Medulla oblongata (tissue), 1 donor: ENCODE measurements at regions not wholly inside any gene's neighbourhood (a gene's known extent, or its start where the extent isn't known, plus 50 kb on each side); places are given as distances from the start of the nearest gene placed in this dataset.
"Not testable (repeated sequence)": the region's sequence is repeated elsewhere in the genome, so short reads cannot be mapped to it uniquely, and the experiment has no call there.

ENCODE experiments used
- DNase-seq: peaks from one replicate; pipeline ENCODE4 v3.0.0-alpha.2; 2015; ENCODE audit errors: extremely low spot score

DNA sequence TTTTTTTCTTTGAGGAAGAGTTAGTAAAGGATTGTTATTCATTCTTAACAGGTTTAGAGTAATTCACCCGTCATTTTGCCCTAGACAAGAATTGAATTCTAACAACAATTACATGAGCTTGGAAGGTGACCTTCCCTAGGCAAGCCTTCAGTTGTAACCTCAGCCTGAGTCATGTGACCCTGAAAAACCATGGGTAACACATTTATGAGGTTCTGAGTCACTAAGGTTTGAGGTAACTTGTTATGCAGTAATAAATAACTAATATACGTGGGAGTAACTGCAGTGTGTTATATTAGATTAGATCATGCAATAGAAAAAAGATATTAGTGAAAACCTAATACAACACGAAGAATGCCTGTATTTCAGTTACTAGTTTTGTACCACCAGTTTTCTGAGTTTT is 237.6 kb upstream of the NDN start:
- DNase-seq: no peak

DNA sequence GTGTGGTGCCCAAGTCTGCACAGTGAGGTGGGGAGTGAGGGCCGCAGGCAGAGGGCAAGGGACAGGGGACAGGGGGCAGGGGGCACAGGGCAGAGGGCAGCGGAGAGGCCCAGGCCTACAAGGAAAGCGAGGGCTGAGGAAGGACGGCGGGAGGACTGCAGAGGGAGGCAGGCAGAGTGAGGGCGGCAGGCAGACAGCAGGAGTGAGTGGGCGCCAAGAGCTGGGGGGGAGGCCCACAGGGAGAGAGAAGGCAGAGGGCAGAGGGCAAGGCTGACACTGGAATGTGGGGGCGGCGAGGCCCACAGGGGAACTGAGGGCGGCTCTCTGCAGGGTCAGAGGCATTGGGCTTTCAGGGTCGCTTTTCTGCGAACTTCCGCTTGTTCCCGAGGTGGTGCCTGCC is 267.8 kb upstream of the NDN start:
- no peak for DNase-seq

DNA sequence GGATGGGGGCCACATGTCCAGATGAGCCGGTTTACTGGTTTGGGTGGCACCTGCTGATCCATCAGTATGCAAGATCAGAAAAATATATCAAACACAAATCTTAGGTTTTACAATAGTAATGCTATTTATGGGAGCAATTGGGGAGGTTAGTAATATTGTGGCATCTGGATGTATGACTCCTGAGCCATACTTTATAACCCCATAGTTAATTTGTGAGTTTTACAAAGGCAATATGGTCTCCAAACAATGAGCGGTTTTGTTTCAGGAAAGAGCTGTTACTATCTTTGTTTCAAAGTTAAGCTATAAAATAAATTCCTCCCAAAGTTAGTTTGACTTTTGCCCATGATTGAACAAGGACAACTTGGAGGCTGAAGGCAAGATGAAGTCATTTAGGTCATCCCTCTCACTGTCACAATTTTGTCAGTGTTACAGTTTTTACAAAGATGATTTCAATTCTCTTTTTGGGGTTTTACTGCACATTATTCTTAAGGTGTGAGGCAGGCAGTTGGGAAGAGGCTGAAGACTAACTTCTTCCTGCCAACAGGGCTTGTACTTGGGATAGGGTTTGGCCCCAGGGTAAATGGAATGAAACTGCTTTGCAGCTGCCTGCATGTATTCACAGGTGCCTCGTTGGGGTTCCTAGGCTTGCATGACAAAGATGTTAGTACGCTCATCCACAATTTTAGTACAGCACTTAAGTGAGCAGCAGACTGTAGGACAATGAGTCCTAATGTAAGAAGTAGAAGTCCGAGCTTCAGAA is 296.6 kb upstream of the NDN start:
- DNase-seq: no peak

DNA sequence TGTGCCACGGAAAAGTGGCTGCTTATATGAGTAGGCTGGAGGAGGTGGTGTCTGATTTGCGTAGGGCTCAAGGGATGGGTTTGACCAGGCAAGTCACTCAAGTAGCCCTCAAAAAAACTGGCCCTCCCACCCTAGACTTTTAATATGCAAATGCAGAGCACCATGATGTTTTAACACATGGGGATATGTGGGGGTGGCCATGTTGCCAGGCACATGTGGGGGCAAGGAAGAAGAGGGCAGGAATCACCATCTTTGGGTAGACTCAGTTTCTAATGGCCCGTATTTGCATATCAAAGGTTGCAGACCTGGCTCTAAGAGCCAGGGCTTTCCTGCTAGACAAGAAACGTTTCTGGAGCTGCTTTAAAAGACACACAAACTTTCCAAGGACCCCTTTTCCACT is 307.2 kb upstream of the NDN start:
- DNase-seq: no peak

DNA sequence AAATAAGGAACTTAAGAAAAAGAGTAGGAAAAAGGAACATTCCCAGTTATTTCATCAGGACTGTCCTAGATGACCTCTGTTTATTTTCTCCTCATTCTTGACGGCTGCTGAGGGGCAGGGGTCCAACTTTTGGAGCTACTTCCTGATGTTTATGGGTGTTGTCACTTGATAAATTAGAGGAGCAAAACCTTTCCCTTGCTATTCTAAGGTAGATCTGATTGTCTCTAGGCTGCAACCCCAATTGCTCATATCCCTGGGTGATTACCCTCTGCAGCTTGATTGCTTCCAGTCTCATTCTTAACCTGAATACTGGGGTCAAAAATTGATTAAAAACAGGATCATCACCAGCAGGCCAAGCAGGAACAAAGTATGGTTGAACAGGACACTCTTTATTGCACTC is 311.0 kb upstream of the NDN start:
- no peak for DNase-seq

DNA sequence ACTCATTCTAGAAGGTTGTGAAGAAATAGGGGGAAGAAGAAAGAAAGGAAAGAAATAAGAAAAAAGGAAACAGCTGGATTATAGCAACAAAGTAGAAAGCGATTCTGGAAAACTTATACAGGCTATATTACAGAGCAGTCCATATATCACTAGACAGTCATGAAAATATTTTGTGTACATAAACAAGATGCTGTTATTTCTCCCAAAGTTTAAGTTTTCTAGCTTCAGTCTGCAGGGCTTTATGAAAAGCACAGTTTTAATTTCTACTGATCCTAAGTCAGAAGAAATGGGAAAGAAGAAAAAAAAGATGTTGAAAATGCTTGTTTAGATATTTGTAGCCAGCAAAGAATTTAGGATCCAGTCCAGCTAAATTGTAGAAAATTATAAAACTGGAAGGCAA is 321.4 kb upstream of the NDN start:
- no peak for DNase-seq

DNA sequence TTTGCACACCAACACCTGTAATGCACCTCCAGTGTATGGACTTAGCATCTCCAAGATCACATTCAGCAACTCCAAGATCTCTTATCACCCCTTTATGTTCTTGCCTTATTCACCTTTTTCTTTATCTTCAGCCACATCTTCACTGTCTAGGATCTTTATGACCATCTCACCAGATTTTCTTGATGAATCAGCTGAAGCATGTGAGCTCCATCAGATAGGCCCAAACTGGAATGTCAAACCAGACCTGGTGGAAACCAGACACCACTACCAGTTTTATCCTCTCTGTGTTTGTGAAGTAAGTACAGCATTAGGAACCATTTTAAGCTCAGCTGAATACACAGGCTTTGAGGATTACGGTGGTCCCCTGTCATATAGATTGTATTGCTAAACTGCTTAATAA is 330.4 kb upstream of the NDN start:
- DNase-seq: no peak

DNA sequence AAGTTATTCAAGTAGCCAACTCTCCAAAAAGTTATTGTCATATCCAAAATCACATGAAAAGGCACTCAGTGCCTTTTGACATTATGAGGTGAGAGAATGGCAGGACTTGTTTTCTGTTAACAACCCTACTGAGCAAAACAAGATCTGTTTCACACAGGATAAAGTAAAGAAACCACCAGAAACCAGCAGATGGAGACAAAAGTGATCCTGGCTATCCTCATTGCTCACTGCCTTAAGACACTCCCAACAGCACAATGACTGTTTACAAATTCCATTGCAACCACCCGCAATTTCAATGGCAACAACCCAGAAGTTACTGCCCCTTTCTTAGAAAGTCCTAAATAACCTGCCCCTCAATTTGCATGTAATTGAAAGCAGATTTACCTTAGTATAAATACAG is 352.6 kb upstream of the NDN start:
- DNase-seq: no peak

DNA sequence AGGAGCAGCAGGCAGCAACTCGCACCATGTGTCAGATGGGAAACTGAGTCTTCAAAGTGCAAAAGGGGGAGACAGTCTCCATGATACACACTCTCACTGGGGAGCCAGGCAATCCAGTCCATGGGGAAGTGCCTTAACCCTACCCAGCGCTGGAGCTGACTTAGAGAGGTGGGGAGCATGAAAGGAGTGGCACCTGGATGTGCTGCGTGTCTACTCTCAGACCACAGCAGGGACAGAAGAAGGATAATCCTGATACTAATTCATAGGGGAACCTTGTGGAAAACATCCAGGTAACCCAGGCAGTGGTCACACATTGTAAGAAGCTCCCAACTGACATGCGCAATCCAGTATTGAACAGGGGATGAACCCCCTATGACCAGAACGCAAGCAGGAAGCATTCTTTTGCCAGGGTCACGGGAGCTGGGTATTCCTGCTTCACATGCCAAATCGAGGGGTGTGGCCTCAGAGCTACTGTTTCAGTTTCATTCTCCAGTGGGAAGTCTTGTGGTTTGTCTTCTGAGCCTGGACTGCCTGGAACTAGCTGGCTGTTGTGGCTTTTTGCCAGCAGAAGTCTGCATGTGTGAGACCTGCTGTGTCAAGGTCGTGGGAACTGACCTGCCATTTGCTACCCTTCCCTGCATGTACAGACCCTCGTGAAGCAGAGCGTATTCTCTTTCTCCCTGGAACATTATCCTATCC is 367.6 kb upstream of the NDN start:
- DNase-seq: no peak

DNA sequence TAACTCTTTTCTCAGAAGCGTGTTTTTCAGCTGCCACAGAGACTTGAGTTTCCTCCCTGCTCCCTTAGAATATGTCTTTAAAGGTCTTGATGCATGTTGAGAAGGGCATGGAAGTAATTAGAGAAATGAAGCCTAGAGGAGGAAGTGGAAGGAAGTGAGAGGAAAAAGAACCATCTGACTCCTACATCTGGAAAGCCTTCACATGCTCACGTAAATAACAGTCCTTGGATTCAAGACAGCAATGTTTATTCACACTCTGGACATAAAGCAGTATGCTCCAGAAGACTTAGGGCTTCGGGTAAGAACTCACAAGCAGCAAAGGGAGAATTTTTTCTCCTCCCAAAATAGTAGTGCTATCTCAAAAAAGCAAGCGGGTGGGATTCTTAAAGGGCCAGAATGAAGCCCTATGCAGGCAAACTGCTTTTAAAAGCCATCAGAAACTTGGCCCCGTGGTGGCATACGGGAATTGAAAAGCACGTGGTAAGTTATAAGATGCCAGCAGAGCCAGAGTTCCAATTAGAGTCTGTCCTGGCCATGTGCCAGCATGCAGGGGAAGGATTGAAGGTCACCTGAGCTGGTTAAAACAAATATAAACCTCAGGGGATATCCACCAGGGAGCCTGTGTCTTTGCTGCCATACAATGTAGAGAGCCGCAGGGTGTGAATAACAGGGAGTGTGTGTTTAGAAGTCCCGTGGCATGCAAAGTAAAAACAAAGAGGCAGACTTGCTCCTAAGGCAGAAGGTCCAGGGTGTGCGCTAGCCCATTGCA is 380.8 kb upstream of the NDN start:
- no peak for DNase-seq

DNA sequence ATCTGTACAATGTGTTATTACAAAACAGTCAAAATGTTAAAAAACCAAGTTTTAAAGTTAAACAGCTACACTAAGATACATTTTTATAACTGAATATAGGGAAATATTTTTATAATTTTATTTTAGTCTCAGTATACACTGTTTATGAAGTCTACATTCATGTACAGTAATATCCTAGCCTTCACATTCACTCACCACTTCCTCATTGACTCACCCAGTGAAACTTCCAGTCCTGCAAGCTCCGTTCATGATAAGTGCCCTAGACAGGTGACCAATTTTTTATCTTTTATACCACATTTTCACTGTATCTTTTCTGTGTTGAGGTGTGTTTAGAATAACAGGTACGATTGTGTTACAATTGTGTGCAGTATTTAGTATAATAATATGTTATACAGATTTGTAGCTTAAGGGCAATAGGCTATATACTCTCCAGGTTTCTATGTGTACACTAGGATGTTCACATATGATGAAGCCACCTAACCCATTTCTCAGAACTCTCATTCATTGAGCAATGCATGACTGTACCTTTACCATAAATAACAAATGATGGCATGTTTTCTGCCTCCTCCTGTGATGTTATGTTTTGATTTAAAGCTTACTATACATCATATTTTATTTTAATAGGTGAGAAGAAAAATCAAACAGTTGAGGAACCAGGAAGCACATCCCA is 388.4 kb upstream of the NDN start:
- no peak for DNase-seq

DNA sequence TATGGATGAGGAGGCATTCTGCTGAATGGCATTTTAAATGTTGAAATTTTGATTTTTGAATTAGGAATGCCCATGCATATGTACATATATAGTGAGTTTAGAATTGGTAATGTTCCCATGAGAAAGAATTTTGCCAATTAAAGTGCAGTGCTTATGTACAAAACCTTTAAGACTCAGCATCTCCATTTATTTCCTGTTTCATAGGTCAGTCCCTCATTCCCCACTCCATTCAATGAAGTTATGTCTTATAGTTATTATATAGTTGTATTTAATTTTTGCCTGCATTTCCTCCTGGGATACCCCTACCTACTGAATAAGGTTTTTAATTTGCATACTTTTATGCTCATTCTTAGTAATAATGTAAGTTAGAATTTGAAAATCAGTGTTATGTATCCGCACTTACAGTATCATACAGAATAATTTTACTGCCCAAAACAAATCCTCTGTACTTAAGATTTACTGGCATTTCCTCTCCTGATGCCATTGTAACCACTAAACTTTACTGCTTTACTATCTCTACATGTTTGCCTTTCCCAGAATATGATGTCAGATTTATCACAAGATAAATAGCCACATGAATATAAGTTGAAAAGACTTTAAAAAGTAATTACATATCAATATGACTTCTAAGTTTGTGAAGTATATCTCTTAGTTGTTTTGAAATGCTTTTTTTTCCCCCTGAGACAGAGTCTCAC is 389.1 kb upstream of the NDN start:
- DNase-seq: no peak

DNA sequence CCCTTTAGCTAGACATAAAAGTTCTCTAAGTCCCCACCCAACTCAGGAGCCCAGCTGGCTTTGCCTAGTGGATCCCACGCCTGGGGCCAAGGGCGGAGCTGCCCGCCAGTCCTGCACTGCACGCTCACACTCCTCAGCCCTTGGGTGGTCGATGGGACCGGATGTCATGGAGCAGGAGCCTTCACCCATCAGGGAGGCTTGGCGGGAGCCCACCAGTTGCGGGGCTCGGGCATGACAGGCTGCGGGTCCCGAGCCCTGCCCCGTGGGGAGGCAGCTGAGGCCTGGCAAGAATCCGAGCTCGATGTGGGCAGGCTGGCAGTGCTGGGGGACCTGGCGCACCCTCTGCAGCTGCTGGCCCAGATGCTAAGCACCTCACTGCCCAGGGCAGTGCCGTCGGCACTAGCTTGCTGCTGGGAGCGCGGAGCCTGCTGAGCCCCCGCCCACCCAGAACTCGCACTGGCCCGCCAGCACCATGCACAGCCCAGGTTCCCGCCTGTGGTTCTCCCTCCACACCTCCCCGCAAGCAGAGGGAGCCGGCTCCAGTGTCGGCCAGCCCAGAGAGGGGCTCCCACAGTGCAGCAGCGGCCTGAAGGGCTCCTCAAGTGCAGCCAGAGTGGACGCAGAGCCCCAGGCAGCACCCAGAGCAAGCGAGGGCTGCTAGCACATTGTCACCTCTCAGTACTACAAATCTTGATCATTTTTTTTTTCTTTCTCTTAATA is 391.4 kb upstream of the NDN start:
- no peak for DNase-seq

DNA sequence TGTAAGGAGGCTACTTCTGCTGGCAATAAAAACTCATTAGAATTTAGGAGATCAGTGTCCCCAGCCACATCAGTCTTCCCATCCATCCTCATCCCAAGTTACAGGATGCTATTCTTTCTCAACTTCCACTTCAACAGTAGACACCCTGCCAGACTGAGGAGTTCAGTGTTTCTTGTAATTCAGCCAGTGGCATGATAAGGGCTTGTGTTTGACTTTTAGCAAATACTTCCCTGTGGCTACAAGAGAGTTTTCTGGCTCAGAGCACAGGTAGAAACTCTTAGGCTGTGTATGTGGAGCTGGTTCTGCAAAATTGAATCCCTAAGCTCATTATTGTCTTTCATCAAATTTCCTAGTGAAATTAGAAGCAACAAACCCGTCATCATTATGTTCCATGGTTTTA is 401.8 kb upstream of the NDN start:
- DNase-seq: not testable (repeated sequence)

DNA sequence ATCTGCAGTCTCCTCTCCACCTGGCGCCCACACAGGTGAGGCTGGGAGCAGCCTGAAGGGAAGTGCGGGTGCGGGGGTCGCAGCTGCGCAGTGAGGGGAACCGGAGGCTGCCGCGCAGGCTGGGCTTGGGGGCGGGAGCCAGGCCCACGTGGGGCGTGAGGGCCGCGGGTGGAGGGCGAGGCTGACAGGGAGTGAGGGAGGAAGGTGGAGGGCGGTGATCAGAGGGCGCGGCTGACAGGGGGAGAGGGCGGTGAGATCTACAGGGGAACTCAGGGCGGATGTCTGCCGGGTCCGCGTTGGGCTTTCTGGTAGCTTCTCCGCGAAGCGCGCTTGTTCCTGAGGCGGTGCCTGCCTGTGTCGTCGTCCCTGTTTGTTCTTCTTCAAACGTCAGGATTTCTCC is 414.4 kb upstream of the NDN start:
- DNase-seq: not testable (repeated sequence)

DNA sequence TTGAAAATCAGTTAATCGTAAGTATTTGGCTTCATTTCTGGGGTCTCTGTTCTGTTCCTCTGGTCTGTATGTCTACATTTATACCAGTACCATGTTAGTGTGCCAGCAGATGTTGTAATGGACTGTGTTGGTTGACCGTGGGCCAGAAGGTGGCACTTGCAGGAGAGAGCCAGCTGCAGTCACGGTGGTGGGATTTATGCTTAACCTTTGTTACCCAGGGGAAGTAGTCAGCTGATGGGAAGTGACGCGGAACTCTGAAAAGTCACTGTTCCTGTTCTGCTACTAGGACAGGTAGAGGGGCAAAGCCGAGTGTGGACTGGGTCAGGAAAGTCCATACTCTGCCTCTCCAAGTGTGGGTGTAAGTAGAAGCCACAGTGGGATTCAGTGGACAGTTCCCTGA is 420.4 kb upstream of the NDN start:
- DNase-seq: not testable (repeated sequence)

DNA sequence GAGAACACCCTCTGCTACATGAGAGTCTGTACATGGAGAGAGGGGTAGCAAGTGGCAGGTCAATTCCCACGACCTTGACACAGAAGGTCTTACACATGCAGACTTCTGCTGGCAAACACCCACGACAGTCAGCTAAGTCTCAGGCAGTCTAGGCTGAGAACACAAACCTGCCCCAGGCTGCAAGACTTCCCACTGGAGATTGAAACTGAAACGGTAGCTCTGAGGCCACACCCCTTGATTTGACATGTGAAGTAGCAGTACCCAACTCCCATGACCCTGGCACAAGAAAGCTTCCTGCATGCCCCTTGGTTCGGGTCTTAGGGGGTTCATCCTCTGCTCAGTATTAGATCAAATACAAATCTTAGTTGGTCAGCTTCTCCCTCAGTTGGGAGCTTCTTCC is 420.8 kb upstream of the NDN start:
- not testable (repeated sequence) for DNase-seq

DNA sequence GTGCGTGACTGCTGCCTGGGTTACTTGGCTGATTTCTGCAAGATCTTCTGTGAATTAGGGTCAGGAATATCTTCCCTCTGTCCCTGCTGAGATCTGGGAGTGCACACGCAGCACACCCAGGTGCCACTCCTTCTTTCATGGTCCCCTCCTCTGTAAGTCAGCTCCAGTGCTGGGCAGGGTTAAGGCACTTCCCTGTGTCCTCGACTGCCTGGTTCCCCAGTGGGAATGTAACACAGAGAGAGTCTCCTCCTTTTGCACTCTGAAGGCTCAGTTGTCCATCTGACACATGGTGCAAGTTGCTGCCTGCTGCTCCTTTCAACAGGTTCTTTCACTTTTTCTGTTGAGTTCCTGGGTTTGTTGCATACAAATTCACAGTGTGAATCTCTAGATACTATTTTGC is 421.2 kb upstream of the NDN start:
- DNase-seq: not testable (repeated sequence)

DNA sequence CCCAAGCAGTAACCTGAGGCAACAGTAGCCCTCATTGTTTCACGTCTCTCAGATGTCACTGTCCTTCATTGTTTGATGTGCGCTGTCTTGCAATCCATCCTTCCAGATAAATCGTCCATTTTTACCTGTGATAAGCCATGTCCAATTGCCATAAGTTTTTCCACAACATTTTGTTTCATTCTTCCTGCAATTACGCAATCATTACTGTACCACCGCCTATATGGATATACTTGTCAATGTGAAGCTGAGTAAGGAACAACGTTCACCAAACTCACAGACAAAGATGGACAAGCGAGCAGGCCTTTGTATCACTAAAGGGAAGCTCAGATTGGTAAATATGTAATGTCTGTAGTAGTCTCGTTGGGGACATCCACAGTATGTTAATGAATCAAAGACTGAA is 452.5 kb upstream of the NDN start:
- DNase-seq: not testable (repeated sequence)

DNA sequence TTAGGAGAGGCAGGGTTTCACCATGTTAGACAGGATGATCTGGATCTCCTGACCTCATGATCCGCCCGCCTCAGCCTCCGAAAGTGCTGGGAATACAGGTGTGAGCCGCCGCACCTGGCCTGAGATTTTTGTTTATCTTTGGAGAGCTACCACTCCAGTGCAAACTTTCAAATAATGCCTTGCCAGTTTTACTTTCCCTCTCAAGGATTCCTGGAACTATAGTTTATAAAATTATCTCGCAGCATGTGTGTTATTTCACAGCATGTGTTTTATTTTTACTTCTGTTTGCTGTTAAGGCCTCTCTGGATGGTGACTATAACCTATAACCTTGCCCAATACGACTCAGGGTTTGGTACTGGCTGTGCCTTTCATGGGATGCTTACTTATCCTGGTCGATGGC is 458.0 kb upstream of the NDN start:
- DNase-seq: not testable (repeated sequence)

DNA sequence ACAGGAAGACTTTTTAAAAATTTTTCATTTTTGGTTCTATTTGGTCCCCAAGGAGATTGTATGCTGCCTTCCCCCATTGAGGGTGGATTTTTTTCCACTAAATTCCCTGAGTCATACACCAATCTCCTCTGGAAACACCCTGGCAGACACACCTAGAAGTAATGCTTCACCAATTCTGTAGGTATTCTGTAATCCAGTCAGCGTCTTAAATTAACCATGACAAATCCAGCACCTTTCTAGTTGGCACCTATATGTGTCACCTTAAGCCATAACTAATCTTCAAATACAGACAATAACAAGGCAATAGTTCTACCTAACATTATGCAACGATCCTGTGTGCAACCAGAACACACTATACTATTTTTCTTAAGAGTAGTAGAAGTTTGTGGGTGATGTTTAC is 459.1 kb upstream of the NDN start:
- no peak for DNase-seq
